ENCODE measurements at regions not wholly inside any gene's neighbourhood (a gene's known extent, or its start where the extent isn't known, plus 50 kb on each side); places are given as distances from the start of the nearest gene placed in this dataset.
A peak's percentile ranks its signal among the peaks of the same experiment; 100 is the strongest.

GRCh38 chr6:95917034-95917433 lies 98.7 kb upstream of the FUT9 start:
- H3K4me2 ChIP-seq (ENCODE audit: low read length) = no peak overlapping the region
- DNase-seq (ENCODE audit: low read depth) (no peak), FAIRE-seq (no peak)
- no peak overlapping the region for H3K9ac ChIP-seq (ENCODE audit: low read length)
- Mint-ChIP-seq H3K27ac (ENCODE audit: unreplicated experiment) (no peak overlapping the region), H3K9me3 (ENCODE audit: unreplicated experiment) (no peaks in the 10 kb centered on the region), H3K4me1 (ENCODE audit: low read depth, unreplicated experiment) (peaks cover 2% of the 10 kb centered on the region), H3K4me3 (ENCODE audit: unreplicated experiment) (no peak overlapping the region), H3K27me3 (ENCODE audit: low read depth, unreplicated experiment) (no peaks in the 10 kb centered on the region), H3K36me3 (ENCODE audit: low read depth, unreplicated experiment) (no peaks in the 10 kb centered on the region)
- H3K4me1 ChIP-seq (ENCODE audit: insufficient read depth, low read length) = no peaks in the 10 kb centered on the region
- TF ChIP-seq EZH2 (IDR thresholded peaks at IDR 0.05; ENCODE audit: insufficient read depth, low read length) (no peak), CTCF (IDR thresholded peaks at IDR 0.05; ENCODE audit: insufficient read depth, low read depth, low read length) (no peak)
- H2AFZ ChIP-seq (ENCODE audit: low read depth, low read length) = no peak overlapping the region
- no peak overlapping the region for H3K27ac ChIP-seq (ENCODE audit: low read depth, low read length)
- H3K36me3 ChIP-seq (ENCODE audit: insufficient read depth, low read length) = no peaks in the 10 kb centered on the region
- no peaks in the 10 kb centered on the region for H4K20me1 ChIP-seq (ENCODE audit: insufficient read depth, low read length)
- H3K27me3 ChIP-seq (ENCODE audit: insufficient read depth, low read length) = no peaks in the 10 kb centered on the region
- no peaks in the 10 kb centered on the region for H3K79me2 ChIP-seq (ENCODE audit: insufficient read depth, low read length)
- H3K4me3 ChIP-seq (ENCODE audit: insufficient read depth, low read depth, low read length) = no peak overlapping the region
- H3K9me3 ChIP-seq (ENCODE audit: insufficient read depth, low read depth, low read length) = no peaks in the 10 kb centered on the region

DNA sequence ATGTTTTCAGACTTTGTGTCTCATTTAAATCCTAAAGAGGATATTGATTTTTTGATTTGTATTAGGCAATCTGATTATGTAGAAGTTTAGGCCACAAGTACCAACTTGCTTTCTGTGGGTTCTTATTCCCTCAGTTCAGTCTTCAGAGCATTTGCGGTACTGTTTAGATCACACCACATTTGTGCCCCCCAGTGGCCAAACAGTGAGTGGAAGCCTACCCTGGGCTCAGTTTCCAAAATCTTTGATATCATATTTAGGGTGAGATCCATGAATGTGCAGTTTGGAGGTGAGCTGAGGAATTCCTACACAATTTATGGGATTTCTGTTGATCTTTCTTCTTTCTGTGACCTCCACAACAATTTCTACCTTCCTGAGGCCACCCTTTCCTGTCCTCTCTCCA lies 92.3 kb upstream of the FUT9 start:
- no peak for DNase-seq (ENCODE audit: low read depth)

More for the DNA sequence above, 92.3 kb upstream of the FUT9 start:
- Mint-ChIP-seq H3K9me3 (ENCODE audit: unreplicated experiment) (no peaks in the 10 kb centered on the region), H3K4me1 (ENCODE audit: low read depth, unreplicated experiment) (no peaks in the 10 kb centered on the region), H3K4me3 (ENCODE audit: unreplicated experiment) (no peak overlapping the region), H3K27me3 (ENCODE audit: low read depth, unreplicated experiment) (no peaks in the 10 kb centered on the region), H3K27ac (ENCODE audit: unreplicated experiment) (no peak overlapping the region), H3K36me3 (ENCODE audit: low read depth, unreplicated experiment) (no peaks in the 10 kb centered on the region)
- Histone ChIP-seq H2AFZ (ENCODE audit: low read depth, low read length) (no peak overlapping the region), H3K27ac (ENCODE audit: low read depth, low read length) (no peak overlapping the region), H3K79me2 (ENCODE audit: insufficient read depth, low read length) (no peaks in the 10 kb centered on the region), H3K4me1 (ENCODE audit: insufficient read depth, low read length) (no peaks in the 10 kb centered on the region), H3K27me3 (ENCODE audit: insufficient read depth, low read length) (no peaks in the 10 kb centered on the region), H3K36me3 (ENCODE audit: insufficient read depth, low read length) (no peaks in the 10 kb centered on the region), H3K4me2 (ENCODE audit: low read length) (no peak overlapping the region), H4K20me1 (ENCODE audit: insufficient read depth, low read length) (no peaks in the 10 kb centered on the region), H3K9me3 (ENCODE audit: insufficient read depth, low read depth, low read length) (no peaks in the 10 kb centered on the region), H3K4me3 (ENCODE audit: insufficient read depth, low read depth, low read length) (no peak overlapping the region), H3K9ac (ENCODE audit: low read length) (no peak overlapping the region)
- FAIRE-seq = no peak
- TF ChIP-seq EZH2 (IDR thresholded peaks at IDR 0.05; ENCODE audit: insufficient read depth, low read length) (no peak), CTCF (IDR thresholded peaks at IDR 0.05; ENCODE audit: insufficient read depth, low read depth, low read length) (peak; percentile 21)

Measured in astrocyte (in vitro differentiated cells and primary cell).